PC-9 (cell line): ENCODE measurements at regions not wholly inside any gene's neighbourhood (a gene's known extent, or its start where the extent isn't known, plus 50 kb on each side); places are given as distances from the start of the nearest gene placed in this dataset.

ENCODE experiments used
- BruUV-seq: library from RNA; stranded (reverse); fragments of 400-500 nt; replicated peaks from 2 replicates; lab custom pipeline; 2021; lab: Mats Ljungman, UMichigan
- CTCF ChIA-PET: fragments of 300-600 bp; sonication (Branson Sonifier 250); formaldehyde crosslinking; loops from one replicate; lab custom pipeline; 2022; ENCODE audit warnings: antibody characterized with exemption; lab: Charles Lee
- POLR2A ChIA-PET: fragments of 300-600 bp; sonication (Branson Sonifier 250); formaldehyde crosslinking; loops from one replicate; lab custom pipeline; 2022; ENCODE audit warnings: antibody characterized with exemption; ENCODE audit not compliant: unreplicated experiment; lab: Charles Lee
- DNase-seq, 2 experiments: peaks; one replicate each; pipeline versions ENCODE4 v3.0.0 to v3.0.0-alpha.2; 2015 to 2022; ENCODE audit warnings: mixed read lengths in 1 of 2
- H2AFZ ChIP-seq: fragments of 200-600 bp; sonication (generic); 2 replicates; pipeline ENCODE4 v1.8.1; 2017; ENCODE audit warnings: antibody characterized with exemption
- H3F3A ChIP-seq: fragments of 200-600 bp; sonication (generic); 2 replicates; pipeline ENCODE4 v1.8.1; 2017; ENCODE audit warnings: antibody characterized with exemption, mild to moderate bottlenecking, low read depth; ENCODE audit not compliant: insufficient read depth
- H3K27ac ChIP-seq: fragments of 200-600 bp; sonication (generic); 2 replicates; pipeline ENCODE4 v1.6.1; 2016; ENCODE audit warnings: mixed run types
- H3K27me3 ChIP-seq: fragments of 200-600 bp; sonication (generic); 2 replicates; pipeline ENCODE4 v1.6.1; 2016; ENCODE audit warnings: low read depth, mixed run types; ENCODE audit not compliant: insufficient read depth
- H3K36me3 ChIP-seq: fragments of 200-600 bp; sonication (generic); 2 replicates; pipeline ENCODE4 v1.6.1; 2016; ENCODE audit warnings: low read depth, mixed run types
- H3K4me1 ChIP-seq: fragments of 200-600 bp; sonication (generic); replicated peaks from 2 replicates; pipeline ENCODE4 v1.6.1; 2016; ENCODE audit warnings: mixed run types; ENCODE audit not compliant: insufficient read depth
- H3K4me2 ChIP-seq: fragments of 200-600 bp; sonication (generic); 2 replicates; pipeline ENCODE4 v1.6.1; 2017; ENCODE audit warnings: mixed run types
- H3K4me3 ChIP-seq: fragments of 200-600 bp; sonication (generic); 2 replicates; pipeline ENCODE4 v1.6.1; 2016; ENCODE audit warnings: mixed run types
- H3K79me2 ChIP-seq: fragments of 200-600 bp; sonication (generic); 2 replicates; pipeline ENCODE4 v1.6.1; 2017; ENCODE audit warnings: low read depth, mixed run types
- H3K9me2 ChIP-seq: fragments of 200-600 bp; sonication (generic); 2 replicates; pipeline ENCODE4 v1.8.1; 2017; ENCODE audit warnings: mild to moderate bottlenecking; ENCODE audit not compliant: insufficient read depth
- H3K9me3 ChIP-seq: fragments of 200-600 bp; sonication (generic); 2 replicates; pipeline ENCODE4 v1.8.1; 2016; ENCODE audit warnings: low read depth; ENCODE audit not compliant: insufficient read depth
- H4K20me1 ChIP-seq: fragments of 200-600 bp; sonication (generic); 2 replicates; pipeline ENCODE4 v1.8.1; 2017; ENCODE audit not compliant: insufficient read depth
- CTCF ChIP-seq: fragments of 200-600 bp; sonication (generic); conservative IDR thresholded peaks from 2 replicates; pipeline ENCODE4 v1.6.1; 2017; ENCODE audit warnings: mixed run types, antibody characterized with exemption, mild to moderate bottlenecking, moderate library complexity
- EZH2 ChIP-seq: fragments of 200-600 bp; sonication (generic); IDR thresholded peaks from 2 replicates; pipeline ENCODE4 v1.8.0; 2017; ENCODE audit warnings: antibody characterized with exemption, low read depth
- intact Hi-C: fragments of 100-400 bp; cut with micrococcal nuclease; formaldehyde crosslinking; loops from one replicate; pipeline ENCODE4 v1.10.0; 2022; ENCODE audit not compliant: unreplicated experiment

- no peaks in the 10 kb centered on the region for H3K79me2 ChIP-seq
- ChIA-PET POLR2A (no interaction called here), CTCF (no interaction called here)
- no peak overlapping the region for H2AFZ ChIP-seq
- no peaks in the 10 kb centered on the region for H3K9me3 ChIP-seq
- no peaks in the 10 kb centered on the region for H3K4me1 ChIP-seq
- no peak overlapping the region for H3K27ac ChIP-seq
- intact Hi-C loops: no loop called here
- peaks cover 13% of the 10 kb centered on the region; the same call in 1 of the 2 replicates for H3K27me3 ChIP-seq
- no peak for DNase-seq
- no peaks in the 10 kb centered on the region for H3K36me3 ChIP-seq
- no peaks in the 10 kb centered on the region for H3K9me2 ChIP-seq
- H3K4me3 ChIP-seq: no peak overlapping the region
- TF ChIP-seq EZH2 (no peak), CTCF (no peak)
- H3F3A ChIP-seq: no peaks in the 10 kb centered on the region
- BruUV-seq: no TSS peak
- no peaks in the 10 kb centered on the region for H4K20me1 ChIP-seq
- H3K4me2 ChIP-seq: no peak overlapping the region
Measured at GRCh38 chr14:98940693-98941437, 331.1 kb downstream of the BCL11B start.

- Histone ChIP-seq H3K27ac (no peak overlapping the region), H3K79me2 (no peaks in the 10 kb centered on the region), H3F3A (no peaks in the 10 kb centered on the region), H2AFZ (no peak overlapping the region), H3K9me2 (no peaks in the 10 kb centered on the region), H3K9me3 (no peaks in the 10 kb centered on the region), H3K4me1 (no peaks in the 10 kb centered on the region), H3K36me3 (no peaks in the 10 kb centered on the region), H3K27me3 (peaks cover 13% of the 10 kb centered on the region; the same call in 1 of the 2 replicates), H3K4me3 (no peak overlapping the region), H4K20me1 (no peaks in the 10 kb centered on the region), H3K4me2 (no peak overlapping the region)
- intact Hi-C loops: no loop called here
- ChIA-PET CTCF (no interaction called here), POLR2A (no interaction called here)
- BruUV-seq: no TSS peak
- TF ChIP-seq CTCF (no peak), EZH2 (no peak)
- no peak for DNase-seq
Measured at GRCh38 chr14:98941481-98941880, 330.5 kb downstream of the BCL11B start.

GRCh38 chr14:98943907-98944306 is 328.1 kb downstream of the BCL11B start:
- Histone ChIP-seq H4K20me1 (no peaks in the 10 kb centered on the region), H3K27ac (no peak overlapping the region), H3K4me3 (no peak overlapping the region), H3K9me3 (no peaks in the 10 kb centered on the region), H3F3A (no peaks in the 10 kb centered on the region), H3K79me2 (no peaks in the 10 kb centered on the region), H3K27me3 (peaks cover 16% of the 10 kb centered on the region; the same call in 1 of the 2 replicates), H2AFZ (no peak overlapping the region), H3K4me2 (no peak overlapping the region), H3K36me3 (no peaks in the 10 kb centered on the region), H3K9me2 (no peaks in the 10 kb centered on the region), H3K4me1 (no peaks in the 10 kb centered on the region)
- intact Hi-C loops: no loop called here
- POLR2A ChIA-PET: no interaction called here
- BruUV-seq: no TSS peak
- CTCF ChIA-PET: no interaction called here
- DNase-seq: no peak
- TF ChIP-seq CTCF: no peak
- no peak for TF ChIP-seq EZH2
